ACC112 (cell line): ENCODE measurements at regions not wholly inside any gene's neighbourhood (a gene's known extent, or its start where the extent isn't known, plus 50 kb on each side); places are given as distances from the start of the nearest gene placed in this dataset.

Experiments used
- H2AFZ ChIP-seq: fragments of 200-600 bp; sonication (generic); one replicate; pipeline ENCODE4 v1.6.0; 2017; ENCODE audit warnings: antibody characterized with exemption, low read length; ENCODE audit not compliant: unreplicated experiment
- H3K27ac ChIP-seq: fragments of 200-600 bp; sonication (generic); 2 replicates; pipeline ENCODE4 v1.5.1; 2014; ENCODE audit warnings: low read depth, mild to moderate bottlenecking, antibody characterized with exemption, low read length, moderate library complexity
- H3K27me3 ChIP-seq: fragments of 200-600 bp; sonication (generic); 2 replicates; pipeline ENCODE4 v1.6.1; 2014; ENCODE audit warnings: mild to moderate bottlenecking, antibody characterized with exemption, low read length, moderate library complexity, mixed read lengths; ENCODE audit not compliant: insufficient read depth
- H3K36me3 ChIP-seq: fragments of 200-600 bp; sonication (generic); 2 replicates; pipeline ENCODE4 v1.6.1; 2016; ENCODE audit warnings: mild to moderate bottlenecking, antibody characterized with exemption, low read length, moderate library complexity, mixed read lengths; ENCODE audit not compliant: insufficient read depth
- H3K4me1 ChIP-seq: fragments of 200-600 bp; sonication (generic); one replicate; pipeline ENCODE4 v1.6.1; 2016; ENCODE audit warnings: low read length, mixed read lengths; ENCODE audit not compliant: insufficient read depth, unreplicated experiment, control insufficient read depth
- H3K4me3 ChIP-seq: fragments of 200-600 bp; sonication (generic); 2 replicates; pipeline ENCODE4 v1.5.1; 2014; ENCODE audit warnings: mild to moderate bottlenecking, low read depth, low read length
- H3K79me2 ChIP-seq: fragments of 200-600 bp; sonication (generic); one replicate; pipeline ENCODE4 v1.6.0; 2016; ENCODE audit warnings: low read length; ENCODE audit not compliant: control insufficient read depth, unreplicated experiment, insufficient read depth

- Histone ChIP-seq H3K4me1 (peaks cover 26% of the 10 kb centered on the region), H3K27me3 (no peaks in the 10 kb centered on the region), H3K4me3 (no peak overlapping the region), H3K27ac (no peak overlapping the region), H3K79me2 (no peaks in the 10 kb centered on the region), H3K36me3 (no peaks in the 10 kb centered on the region), H2AFZ (no peak overlapping the region)
Measured at GRCh38 chr13:44276061-44276460, 97.6 kb upstream of the SERP2 start.

GRCh38 chr13:44277459-44277858 lies 96.2 kb upstream of the SERP2 start:
- Histone ChIP-seq H3K79me2 (no peaks in the 10 kb centered on the region), H3K4me1 (peaks cover 13% of the 10 kb centered on the region), H3K36me3 (no peaks in the 10 kb centered on the region), H2AFZ (no peak overlapping the region), H3K27ac (no peak overlapping the region), H3K27me3 (no peaks in the 10 kb centered on the region), H3K4me3 (no peak overlapping the region)

GRCh38 chr13:44278166-44278565 lies 95.5 kb upstream of the SERP2 start:
- Histone ChIP-seq H3K36me3 (no peaks in the 10 kb centered on the region), H3K27ac (no peak overlapping the region), H2AFZ (no peak overlapping the region), H3K27me3 (no peaks in the 10 kb centered on the region), H3K4me3 (no peak overlapping the region), H3K79me2 (no peaks in the 10 kb centered on the region), H3K4me1 (peaks cover 13% of the 10 kb centered on the region)

- no peak overlapping the region for H3K4me3 ChIP-seq
- H2AFZ ChIP-seq, result no peak overlapping the region
- no peaks in the 10 kb centered on the region for H3K79me2 ChIP-seq
- H3K27me3 ChIP-seq, result no peaks in the 10 kb centered on the region
- no peak overlapping the region for H3K27ac ChIP-seq
- no peaks in the 10 kb centered on the region for H3K4me1 ChIP-seq
- no peaks in the 10 kb centered on the region for H3K36me3 ChIP-seq
Measured at GRCh38 chr13:44280456-44280855, 93.2 kb upstream of the SERP2 start.

- no peak overlapping the region for H3K27ac ChIP-seq
- no peak overlapping the region for H2AFZ ChIP-seq
- no peaks in the 10 kb centered on the region for H3K36me3 ChIP-seq
- H3K27me3 ChIP-seq, result no peaks in the 10 kb centered on the region
- H3K4me1 ChIP-seq, result no peaks in the 10 kb centered on the region
- no peaks in the 10 kb centered on the region for H3K79me2 ChIP-seq
- no peak overlapping the region for H3K4me3 ChIP-seq
Measured at GRCh38 chr13:44281252-44282000, 92.2 kb upstream of the SERP2 start.

- Histone ChIP-seq H3K27me3 (no peaks in the 10 kb centered on the region), H3K4me3 (no peak overlapping the region), H3K36me3 (no peaks in the 10 kb centered on the region), H2AFZ (no peak overlapping the region), H3K4me1 (no peaks in the 10 kb centered on the region), H3K27ac (no peak overlapping the region), H3K79me2 (no peaks in the 10 kb centered on the region)
Measured at GRCh38 chr13:44283600-44283999, 90.0 kb upstream of the SERP2 start.

GRCh38 chr13:44287958-44288357 lies 85.7 kb upstream of the SERP2 start:
- no peak overlapping the region for H3K27ac ChIP-seq
- no peak overlapping the region for H2AFZ ChIP-seq
- no peak overlapping the region for H3K4me3 ChIP-seq
- H3K36me3 ChIP-seq, result no peaks in the 10 kb centered on the region
- H3K79me2 ChIP-seq, result no peaks in the 10 kb centered on the region
- H3K4me1 ChIP-seq, result no peaks in the 10 kb centered on the region
- no peaks in the 10 kb centered on the region for H3K27me3 ChIP-seq

GRCh38 chr13:44292545-44292944 lies 81.1 kb upstream of the SERP2 start:
- Histone ChIP-seq H3K27ac (no peak overlapping the region), H3K27me3 (no peaks in the 10 kb centered on the region), H3K36me3 (no peaks in the 10 kb centered on the region), H3K79me2 (no peaks in the 10 kb centered on the region), H3K4me3 (no peak overlapping the region), H2AFZ (no peak overlapping the region), H3K4me1 (peaks cover 12% of the 10 kb centered on the region)

- H3K79me2 ChIP-seq, result no peaks in the 10 kb centered on the region
- H2AFZ ChIP-seq, result no peak overlapping the region
- H3K27me3 ChIP-seq, result no peaks in the 10 kb centered on the region
- no peak overlapping the region for H3K27ac ChIP-seq
- H3K4me1 ChIP-seq, result peaks cover 13% of the 10 kb centered on the region
- H3K4me3 ChIP-seq, result no peak overlapping the region
- no peaks in the 10 kb centered on the region for H3K36me3 ChIP-seq
Measured at GRCh38 chr13:44293374-44293773, 80.2 kb upstream of the SERP2 start.

GRCh38 chr13:44293908-44294735 lies 79.5 kb upstream of the SERP2 start:
- Histone ChIP-seq H3K4me3 (no peak overlapping the region), H3K4me1 (peaks cover 20% of the 10 kb centered on the region), H3K27me3 (no peaks in the 10 kb centered on the region), H3K79me2 (no peaks in the 10 kb centered on the region), H3K27ac (no peak overlapping the region), H2AFZ (no peak overlapping the region), H3K36me3 (no peaks in the 10 kb centered on the region)

GRCh38 chr13:44294876-44295275 lies 78.7 kb upstream of the SERP2 start:
- Histone ChIP-seq H3K4me1 (peaks cover 25% of the 10 kb centered on the region), H3K36me3 (no peaks in the 10 kb centered on the region), H3K4me3 (no peak overlapping the region), H3K27ac (no peak overlapping the region), H3K79me2 (no peaks in the 10 kb centered on the region), H2AFZ (no peak overlapping the region), H3K27me3 (no peaks in the 10 kb centered on the region)
